ENCODE measurements at regions not wholly inside any gene's neighbourhood (a gene's known extent, or its start where the extent isn't known, plus 50 kb on each side); places are given as distances from the start of the nearest gene placed in this dataset.

GRCh38 chr3:30069056-30069455, 537.3 kb upstream of the TGFBR2 start:
- DNase-seq = no peak

GRCh38 chr3:30073040-30073439, 533.4 kb upstream of the TGFBR2 start:
- no peak for DNase-seq

GRCh38 chr3:30073622-30074021, 532.8 kb upstream of the TGFBR2 start:
- DNase-seq = no peak

GRCh38 chr3:30075514-30075913, 530.9 kb upstream of the TGFBR2 start:
- DNase-seq = no peak

- DNase-seq = no peak
These were observed 529.5 kb upstream of the TGFBR2 start for GRCh38 chr3:30076899-30077298.

- DNase-seq = no peak
These were observed 528.7 kb upstream of the TGFBR2 start for GRCh38 chr3:30077746-30078145.

- no peak for DNase-seq
These were observed 527.7 kb upstream of the TGFBR2 start for GRCh38 chr3:30078736-30079135.

GRCh38 chr3:30081904-30082303, 524.5 kb upstream of the TGFBR2 start:
- no peak for DNase-seq

GRCh38 chr3:30082652-30083051, 523.7 kb upstream of the TGFBR2 start:
- DNase-seq = no peak

- DNase-seq = no peak
These were observed 523.1 kb upstream of the TGFBR2 start for GRCh38 chr3:30083315-30083714.

- no peak for DNase-seq
These were observed 522.1 kb upstream of the TGFBR2 start for GRCh38 chr3:30084316-30084715.

- no peak for DNase-seq
These were observed 521.4 kb upstream of the TGFBR2 start for GRCh38 chr3:30084971-30085403.

- DNase-seq = no peak
These were observed 520.9 kb upstream of the TGFBR2 start for GRCh38 chr3:30085486-30085885.

- DNase-seq = no peak
These were observed 514.7 kb upstream of the TGFBR2 start for GRCh38 chr3:30091686-30092085.

- DNase-seq = no peak
These were observed 509.3 kb upstream of the TGFBR2 start for GRCh38 chr3:30097022-30097650.

GRCh38 chr3:30098243-30098642, 508.2 kb upstream of the TGFBR2 start:
- DNase-seq = no peak

- DNase-seq = no peak
These were observed 507.5 kb upstream of the TGFBR2 start for GRCh38 chr3:30098653-30099455.

- no peak for DNase-seq
These were observed 504.0 kb upstream of the TGFBR2 start for GRCh38 chr3:30102356-30102755.

- no peak for DNase-seq
These were observed 503.2 kb upstream of the TGFBR2 start for GRCh38 chr3:30103186-30103585.

- no peak for DNase-seq
These were observed 498.9 kb upstream of the TGFBR2 start for GRCh38 chr3:30107531-30107930.

- no peak for DNase-seq
These were observed 494.0 kb upstream of the TGFBR2 start for GRCh38 chr3:30112411-30112810.

GRCh38 chr3:30112902-30113484, 493.4 kb upstream of the TGFBR2 start:
- DNase-seq = no peak

GRCh38 chr3:30113906-30114305, 492.5 kb upstream of the TGFBR2 start:
- no peak for DNase-seq

- DNase-seq = no peak
These were observed 491.5 kb upstream of the TGFBR2 start for GRCh38 chr3:30114918-30115317.
